HuH-7 (cell line): ENCODE measurements at regions not wholly inside any gene's neighbourhood (a gene's known extent, or its start where the extent isn't known, plus 50 kb on each side); places are given as distances from the start of the nearest gene placed in this dataset.
"Not testable (repeated sequence)": the region's sequence is repeated elsewhere in the genome, so short reads cannot be mapped to it uniquely, and the experiment has no call there.

ENCODE experiments used
- DNase-seq: peaks from one replicate; pipeline ENCODE4 v3.0.0; 2011; ENCODE audit warnings: low spot score

- no peak for DNase-seq
These were observed 451.4 kb upstream of the ID2 start for GRCh38 chr2:8230466-8230865.

- DNase-seq: no peak
These were observed 450.0 kb upstream of the ID2 start for GRCh38 chr2:8231902-8232301.

GRCh38 chr2:8232871-8233270 is 449.0 kb upstream of the ID2 start:
- DNase-seq: no peak

- DNase-seq: no peak
These were observed 447.6 kb upstream of the ID2 start for GRCh38 chr2:8234253-8234652.

- DNase-seq: no peak
These were observed 447.0 kb upstream of the ID2 start for GRCh38 chr2:8234757-8235374.

GRCh38 chr2:8235419-8235818 is 446.4 kb upstream of the ID2 start:
- DNase-seq: no peak

GRCh38 chr2:8236391-8236790 is 445.5 kb upstream of the ID2 start:
- DNase-seq: no peak

- no peak for DNase-seq
These were observed 443.2 kb upstream of the ID2 start for GRCh38 chr2:8238521-8239230.

GRCh38 chr2:8239531-8240088 is 442.2 kb upstream of the ID2 start:
- no peak for DNase-seq

GRCh38 chr2:8241317-8241716 is 440.5 kb upstream of the ID2 start:
- no peak for DNase-seq

GRCh38 chr2:8242739-8243138 is 439.1 kb upstream of the ID2 start:
- no peak for DNase-seq

- no peak for DNase-seq
These were observed 438.0 kb upstream of the ID2 start for GRCh38 chr2:8243748-8244400.

- no peak for DNase-seq
These were observed 437.2 kb upstream of the ID2 start for GRCh38 chr2:8244639-8245038.

GRCh38 chr2:8246137-8246536 is 435.7 kb upstream of the ID2 start:
- no peak for DNase-seq

GRCh38 chr2:8247905-8248622 is 433.8 kb upstream of the ID2 start:
- no peak for DNase-seq

GRCh38 chr2:8248623-8248957 is 433.3 kb upstream of the ID2 start:
- DNase-seq: no peak

GRCh38 chr2:8249141-8249540 is 432.7 kb upstream of the ID2 start:
- DNase-seq: no peak

- DNase-seq: no peak
These were observed 432.1 kb upstream of the ID2 start for GRCh38 chr2:8249769-8250168.

GRCh38 chr2:8250290-8250689 is 431.6 kb upstream of the ID2 start:
- not testable (repeated sequence) for DNase-seq

- no peak for DNase-seq
These were observed 430.6 kb upstream of the ID2 start for GRCh38 chr2:8251291-8251690.

- no peak for DNase-seq
These were observed 430.0 kb upstream of the ID2 start for GRCh38 chr2:8251856-8252255.

GRCh38 chr2:8252997-8253694 is 428.7 kb upstream of the ID2 start:
- no peak for DNase-seq
